ENCODE measurements at regions not wholly inside any gene's neighbourhood (a gene's known extent, or its start where the extent isn't known, plus 50 kb on each side); places are given as distances from the start of the nearest gene placed in this dataset.

GRCh38 chr18:65592435-65592834, 158.4 kb upstream of the CDH7 start:
- no peak for TF ChIP-seq CTCF (IDR thresholded peaks at IDR 0.05; ENCODE audit: low read depth, low read length, poor library complexity, severe bottlenecking)
- TF ChIP-seq EZH2phosphoT487 (IDR thresholded peaks at IDR 0.05; ENCODE audit: borderline replicate concordance, low read length): no peak
